ENCODE measurements at regions not wholly inside any gene's neighbourhood (a gene's known extent, or its start where the extent isn't known, plus 50 kb on each side); places are given as distances from the start of the nearest gene placed in this dataset.

DNA sequence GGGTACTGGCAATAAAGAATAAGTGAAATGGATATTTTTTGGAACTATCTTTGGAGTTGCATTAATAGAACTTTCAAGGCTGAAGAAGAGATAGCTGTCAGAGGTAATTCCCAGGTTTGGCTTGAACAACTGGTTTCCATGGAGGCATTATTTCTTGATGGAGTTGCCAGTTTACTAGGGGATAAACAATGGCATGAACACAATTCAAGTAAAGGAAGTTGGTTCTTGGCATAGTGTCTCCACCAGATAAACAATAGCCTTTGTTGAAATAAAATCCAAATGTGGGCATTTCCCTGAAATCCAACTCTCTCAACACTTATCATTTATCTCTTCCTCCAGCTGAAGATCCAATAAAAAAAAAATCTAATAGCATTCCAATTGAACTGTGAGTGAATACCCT, 454.9 kb downstream of the C6orf118 start:
- ATAC-seq (no peak), DNase-seq (ENCODE audit: low spot score) (no peak)

DNA sequence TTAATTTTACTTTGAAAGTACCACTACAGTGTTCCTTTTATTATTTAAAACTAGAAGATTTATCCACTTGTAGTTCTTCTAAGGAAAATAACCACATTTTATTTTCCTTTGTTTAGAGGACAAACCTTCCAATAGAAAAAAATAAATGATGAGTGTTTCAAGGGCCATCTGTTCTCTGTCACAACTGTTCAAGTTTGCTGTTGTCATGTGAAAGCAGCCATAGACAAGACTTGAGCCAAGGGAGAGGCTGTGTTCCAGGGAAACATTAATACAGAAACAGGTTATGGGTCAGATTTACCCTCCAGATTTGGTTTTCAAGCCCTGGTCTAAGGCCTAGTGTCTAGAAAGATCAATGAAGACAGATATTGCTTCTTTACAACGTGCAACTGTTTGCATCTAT, 463.6 kb downstream of the C6orf118 start:
- ATAC-seq, result no peak
- no peak for DNase-seq (ENCODE audit: low spot score)

DNA sequence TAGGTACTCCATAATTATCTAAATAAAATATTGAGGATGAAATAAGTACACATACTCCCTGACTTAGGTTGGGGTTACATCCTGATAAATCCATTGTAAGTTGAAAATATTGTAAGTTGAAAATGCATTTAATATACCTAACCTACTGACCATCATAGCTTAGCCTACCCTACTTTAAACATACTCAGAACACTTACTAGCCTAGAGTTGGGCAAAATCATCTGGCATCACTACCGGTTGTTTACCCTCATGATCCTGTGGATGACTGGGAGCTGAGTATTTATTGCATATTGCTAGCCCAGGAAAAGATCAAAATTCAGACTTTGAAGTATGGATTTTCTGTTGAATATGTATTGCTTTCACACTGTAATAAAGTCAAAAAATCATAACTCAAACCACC, 467.3 kb downstream of the C6orf118 start:
- ATAC-seq, result no peak
- DNase-seq (ENCODE audit: low spot score), result no peak

DNA sequence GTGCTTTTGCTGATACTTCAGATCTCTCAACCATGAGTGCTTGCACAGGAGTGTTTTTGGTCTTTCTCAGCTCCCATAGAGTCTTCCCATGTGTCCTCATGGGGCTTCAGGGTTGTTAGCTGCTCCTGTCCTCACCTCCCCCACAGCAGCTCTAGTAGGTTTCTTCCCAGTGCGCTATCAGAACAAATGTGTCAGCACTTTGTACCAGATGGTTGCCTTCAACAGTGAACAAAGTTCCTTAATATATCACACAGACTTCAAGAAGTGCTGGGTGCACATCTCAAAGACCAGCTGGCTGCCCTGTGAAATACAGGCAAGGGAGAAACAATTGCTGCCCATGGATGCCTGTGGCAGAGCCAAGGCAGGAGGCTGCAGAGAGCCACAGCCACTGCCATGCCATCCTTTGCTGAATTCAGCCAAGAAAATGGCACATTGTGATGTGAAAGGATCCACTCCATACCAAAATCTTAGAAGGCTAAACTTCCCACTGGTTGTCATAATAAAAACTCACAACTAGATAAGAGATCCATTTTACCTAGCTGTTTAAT, 471.3 kb downstream of the C6orf118 start:
- no peak for DNase-seq (ENCODE audit: low spot score)
- ATAC-seq, result no peak

DNA sequence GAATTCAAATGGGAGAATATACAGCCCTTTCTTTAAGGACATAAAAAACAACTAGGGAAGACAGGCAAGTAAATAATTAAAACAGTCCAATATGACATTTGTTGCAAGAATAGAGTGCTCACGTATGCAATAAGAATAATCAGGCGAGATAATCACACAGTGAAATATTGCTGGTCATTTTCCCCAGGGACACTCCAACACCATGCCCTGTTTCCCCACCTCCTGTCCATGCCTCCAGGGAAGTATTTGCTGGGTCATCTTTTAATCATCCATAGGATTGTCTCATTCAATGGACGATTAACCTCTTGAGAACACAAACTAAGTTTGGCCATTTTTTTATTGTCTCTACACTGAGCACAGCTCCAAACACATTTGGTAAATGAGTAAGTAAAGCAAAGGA, 472.9 kb downstream of the C6orf118 start:
- DNase-seq (ENCODE audit: low spot score) (no peak), ATAC-seq (no peak)

DNA sequence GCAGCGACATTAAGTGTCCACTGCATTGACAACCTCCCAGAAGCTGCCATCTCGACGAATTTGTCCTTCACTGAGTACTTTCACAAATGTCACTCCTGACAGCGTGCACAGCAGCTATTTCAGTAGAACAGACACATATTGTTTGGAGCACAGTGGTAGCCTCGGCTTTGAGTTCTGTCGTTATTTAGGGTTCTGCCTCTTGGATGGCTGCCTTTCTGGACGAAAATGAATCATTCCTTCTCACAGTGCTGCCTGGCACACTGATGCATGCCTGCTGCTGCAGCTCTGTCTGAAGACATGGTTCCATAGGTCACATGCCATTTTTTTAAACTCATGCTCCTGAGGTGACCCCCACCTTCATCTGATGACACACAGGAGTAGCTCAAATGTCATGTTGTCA, 477.0 kb downstream of the C6orf118 start:
- no peak for ATAC-seq
- DNase-seq (ENCODE audit: low spot score), result no peak

DNA sequence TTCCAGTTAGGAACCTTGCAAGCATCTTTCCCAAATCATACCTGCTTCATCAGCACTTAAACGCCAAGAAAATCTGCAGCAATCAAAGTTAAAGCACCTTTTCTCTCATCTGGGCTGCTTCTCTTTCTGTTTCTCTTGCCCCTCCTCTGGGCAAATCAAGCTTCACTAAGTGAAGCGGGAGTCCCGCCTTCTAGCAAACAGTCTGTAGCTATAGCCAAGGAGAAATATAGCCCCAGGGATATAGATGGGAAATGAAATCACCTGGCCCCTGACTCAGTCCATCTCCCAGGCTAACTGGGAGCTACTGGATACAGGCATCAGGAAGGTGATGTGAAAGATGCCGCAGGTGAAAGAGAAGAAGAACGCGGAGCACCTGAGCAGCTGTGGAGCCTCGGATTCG, 481.9 kb downstream of the C6orf118 start:
- no peak for DNase-seq (ENCODE audit: low spot score)
- ATAC-seq, result no peak

DNA sequence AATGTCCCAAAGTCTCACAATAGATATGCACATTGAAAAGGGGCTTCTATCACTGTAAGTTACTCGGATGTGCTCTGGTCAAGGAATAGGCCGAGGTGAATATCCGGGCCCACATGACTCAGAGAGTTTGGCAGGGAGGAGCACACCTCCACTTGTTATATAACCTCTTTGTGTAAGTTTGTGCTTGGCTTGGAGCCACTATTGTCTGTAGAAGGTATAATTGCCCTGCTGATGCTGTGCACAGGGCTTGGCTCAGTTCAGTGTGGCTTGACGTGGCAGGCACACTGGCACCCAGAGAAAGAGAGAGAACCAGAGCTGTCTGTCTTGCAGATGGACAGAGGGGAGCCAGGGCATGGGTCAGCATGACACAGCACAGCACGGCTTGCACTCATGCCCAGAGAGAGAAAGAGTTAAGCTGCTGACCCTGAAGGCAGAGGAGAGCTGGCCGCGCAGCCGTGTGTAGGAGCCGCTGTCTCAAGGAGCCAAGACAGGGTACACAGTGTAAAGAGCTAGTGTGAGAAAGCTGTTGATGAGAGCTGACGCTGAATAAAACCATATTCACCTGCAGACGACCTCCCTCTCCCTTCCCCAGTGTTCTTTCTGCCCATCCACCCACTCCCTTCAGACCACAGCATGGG, 482.5 kb downstream of the C6orf118 start:
- ATAC-seq (no peak), DNase-seq (ENCODE audit: low spot score) (no peak)

DNA sequence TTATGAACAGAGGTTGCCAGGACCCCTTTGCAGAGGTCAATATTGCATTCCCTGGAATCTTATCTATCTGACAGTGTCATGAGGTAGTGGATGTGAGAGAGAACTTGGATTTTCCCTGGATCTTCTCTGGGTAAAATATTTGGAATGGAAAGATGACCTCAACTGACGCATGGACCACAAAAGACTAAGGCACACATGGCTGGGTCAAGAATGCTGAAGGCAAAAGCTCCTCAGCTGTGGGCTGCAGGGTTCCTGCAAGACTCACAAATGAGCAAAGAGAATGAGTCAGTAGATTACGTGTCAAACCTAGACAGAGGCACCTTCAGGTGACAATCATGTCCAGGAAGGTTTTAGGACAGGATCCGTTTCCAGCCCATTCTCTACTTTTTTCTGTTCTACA, 484.0 kb downstream of the C6orf118 start:
- ATAC-seq, result no peak
- DNase-seq (ENCODE audit: low spot score), result no peak

DNA sequence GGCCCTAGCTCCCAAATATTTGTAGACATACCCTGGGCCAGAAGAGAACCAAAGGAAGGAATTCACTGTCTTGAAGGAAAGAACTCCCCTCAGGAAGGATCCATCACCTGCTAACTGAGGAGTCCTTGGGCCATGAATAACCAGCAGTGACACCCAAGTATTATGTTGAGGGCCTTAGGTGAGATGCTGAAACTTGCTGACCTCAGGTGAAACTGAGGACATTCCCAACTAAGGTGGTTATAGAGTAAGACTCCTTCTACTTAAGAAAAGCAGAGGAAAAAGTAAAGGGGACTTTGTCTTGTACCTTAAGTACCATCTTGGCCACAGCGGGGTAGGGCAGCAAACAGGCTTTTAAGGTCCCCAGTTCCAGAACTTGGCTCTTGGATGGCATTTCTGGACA, 491.7 kb downstream of the C6orf118 start:
- no peak for DNase-seq (ENCODE audit: low spot score)
- ATAC-seq, result no peak

DNA sequence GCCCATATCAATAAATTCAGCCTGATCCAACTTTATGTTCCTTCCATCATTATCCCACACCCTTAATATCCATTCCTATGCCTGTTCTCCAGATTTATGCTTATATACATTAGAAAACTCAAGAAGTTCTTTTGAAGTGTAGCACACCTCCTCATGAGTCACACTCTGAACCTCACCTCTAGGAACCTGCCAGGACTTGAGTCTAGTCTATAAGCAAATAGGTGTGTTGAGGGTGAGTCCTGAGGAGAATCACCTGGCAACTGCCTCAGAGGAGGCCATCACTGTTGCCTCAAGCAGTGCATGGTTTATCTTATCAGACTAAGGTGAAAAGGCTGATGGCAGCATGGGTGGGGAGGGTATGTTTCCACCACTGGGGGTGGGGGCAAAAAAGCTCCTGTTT, 496.7 kb downstream of the C6orf118 start:
- ATAC-seq (no peak), DNase-seq (ENCODE audit: low spot score) (no peak)

DNA sequence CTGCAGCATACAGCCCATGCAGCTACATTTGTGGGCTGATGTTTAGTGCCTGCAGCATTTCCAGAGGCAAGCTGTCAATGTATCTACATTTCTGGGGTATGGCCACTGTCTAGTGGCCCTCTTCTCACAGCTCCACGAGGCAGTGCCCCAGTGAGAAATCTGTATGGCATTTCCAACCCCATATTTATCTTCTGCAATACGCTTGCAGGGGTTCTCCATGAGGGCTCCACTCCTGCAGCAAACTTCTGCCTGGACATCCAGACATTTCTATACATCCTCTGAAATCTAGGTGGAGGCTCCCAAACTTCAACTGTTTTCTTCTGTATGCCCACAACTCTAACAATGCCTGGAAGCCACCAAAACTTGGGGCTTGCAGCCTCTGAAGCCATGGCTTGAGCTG, 502.3 kb downstream of the C6orf118 start:
- ATAC-seq (no peak), DNase-seq (ENCODE audit: low spot score) (no peak)

DNA sequence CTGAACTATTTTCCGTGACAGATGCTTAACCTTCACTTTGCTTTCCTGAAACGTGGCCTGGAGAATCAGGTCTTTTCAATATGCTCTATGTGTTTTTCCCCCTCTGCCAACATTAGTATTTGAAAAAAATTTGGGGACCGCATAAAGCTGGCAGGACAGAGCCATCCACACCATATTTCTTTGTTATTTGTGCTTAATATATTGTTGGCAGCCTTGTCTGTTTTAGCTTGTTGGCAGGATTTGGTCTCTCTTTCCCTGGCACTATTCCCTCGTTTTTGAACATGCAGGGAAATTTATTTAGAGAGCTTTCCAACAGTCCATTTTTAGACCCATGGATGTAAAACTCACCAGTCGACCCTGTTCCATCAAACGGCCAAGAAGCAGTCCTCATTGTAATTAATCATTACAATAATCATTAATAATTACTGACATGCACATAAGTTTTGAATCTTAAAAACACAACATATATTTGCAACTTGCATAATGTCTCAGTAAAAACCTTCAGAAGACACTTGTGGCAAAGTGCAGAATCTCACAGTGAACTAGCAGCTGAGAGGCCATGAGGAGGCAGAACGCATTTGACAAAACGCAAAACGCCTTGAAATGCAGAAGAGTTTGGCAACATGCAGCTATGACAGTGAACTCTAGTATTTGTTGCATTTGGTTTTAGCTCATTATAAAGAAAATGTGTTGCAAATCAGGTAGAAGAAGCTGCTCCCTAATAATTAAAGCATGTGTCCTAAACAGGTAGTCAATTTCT, 514.2 kb downstream of the C6orf118 start:
- no peak for DNase-seq (ENCODE audit: low spot score)
- ATAC-seq, result no peak

DNA sequence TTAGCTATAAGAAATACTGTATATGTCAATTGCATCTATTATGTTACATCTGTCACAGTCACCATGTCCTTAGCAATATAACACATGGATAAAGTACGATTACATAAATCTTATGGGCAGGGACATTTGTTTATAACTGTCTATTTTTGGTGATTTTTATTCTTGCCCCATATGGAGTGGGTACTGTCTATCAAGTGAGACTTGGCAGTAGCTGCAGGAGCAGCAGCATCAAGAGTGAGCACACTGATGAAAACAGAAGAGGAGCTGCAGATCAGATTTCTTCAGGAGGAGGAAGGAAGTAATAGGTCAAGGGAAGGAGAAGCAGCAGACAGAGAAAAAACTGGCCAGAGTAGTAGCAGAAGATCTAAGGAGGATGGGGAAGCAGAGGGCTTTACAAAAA, 516.7 kb downstream of the C6orf118 start:
- ATAC-seq, result no peak
- no peak for DNase-seq (ENCODE audit: low spot score)

DNA sequence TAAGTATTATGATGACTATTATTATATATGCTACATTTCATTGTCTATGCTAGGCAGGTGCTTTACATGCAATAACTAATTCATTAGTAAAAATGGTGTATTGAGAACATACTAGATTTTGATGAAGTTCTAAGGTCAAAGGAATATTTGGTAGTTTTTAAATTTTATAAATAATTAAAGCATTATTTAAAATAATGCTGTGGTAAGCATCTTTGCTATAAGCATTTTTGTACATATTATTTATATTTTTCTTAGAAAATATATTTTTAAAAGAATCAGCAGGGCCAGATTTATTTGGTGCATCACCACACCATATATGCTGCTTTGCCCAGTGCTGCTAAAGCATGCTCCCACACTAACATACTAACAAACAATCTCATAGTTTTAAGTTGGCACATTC, 517.9 kb downstream of the C6orf118 start:
- ATAC-seq (no peak), DNase-seq (ENCODE audit: low spot score) (no peak)

DNA sequence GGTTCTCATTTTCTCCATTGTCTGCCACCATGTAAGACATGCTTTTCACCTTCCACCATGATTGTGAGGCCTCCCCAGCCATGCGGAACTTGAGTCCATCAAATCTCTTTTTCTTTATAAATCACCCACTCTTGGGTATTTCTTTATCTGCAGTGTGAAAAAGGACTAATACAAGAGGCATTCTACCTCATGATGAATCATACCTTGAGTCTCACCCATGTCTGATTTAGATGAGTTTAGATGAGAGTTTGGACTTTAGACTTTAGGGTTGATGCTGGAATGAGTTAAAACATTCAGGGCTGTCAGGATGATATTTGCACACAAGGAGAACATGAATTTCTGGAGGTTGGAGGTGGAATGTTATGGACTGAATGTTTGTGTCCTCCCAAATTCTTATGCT, 545.6 kb downstream of the C6orf118 start:
- no peak for ATAC-seq

DNA sequence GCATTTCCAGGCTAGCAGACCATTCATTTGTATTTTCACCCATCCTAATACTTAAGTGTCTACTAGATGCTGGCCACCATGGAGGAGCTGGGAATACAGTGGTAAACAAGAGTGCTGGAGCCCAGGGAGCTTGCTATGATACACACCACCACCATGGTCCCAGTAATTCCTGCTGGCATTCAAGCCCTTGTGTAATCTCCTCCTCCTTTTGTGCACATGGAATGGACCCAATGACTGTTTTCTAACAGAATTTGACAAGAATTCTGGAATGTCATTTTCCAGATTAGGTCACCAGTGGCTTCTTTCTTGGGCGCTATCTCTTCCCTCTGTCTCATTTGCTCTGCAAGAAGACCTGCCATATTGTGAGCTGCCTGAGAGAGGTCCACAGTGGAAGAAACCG, 552.0 kb downstream of the C6orf118 start:
- DNase-seq (ENCODE audit: low spot score), result no peak
- no peak for ATAC-seq

More for the DNA sequence above, 545.6 kb downstream of the C6orf118 start:
- no peak for DNase-seq (ENCODE audit: low spot score)

DNA sequence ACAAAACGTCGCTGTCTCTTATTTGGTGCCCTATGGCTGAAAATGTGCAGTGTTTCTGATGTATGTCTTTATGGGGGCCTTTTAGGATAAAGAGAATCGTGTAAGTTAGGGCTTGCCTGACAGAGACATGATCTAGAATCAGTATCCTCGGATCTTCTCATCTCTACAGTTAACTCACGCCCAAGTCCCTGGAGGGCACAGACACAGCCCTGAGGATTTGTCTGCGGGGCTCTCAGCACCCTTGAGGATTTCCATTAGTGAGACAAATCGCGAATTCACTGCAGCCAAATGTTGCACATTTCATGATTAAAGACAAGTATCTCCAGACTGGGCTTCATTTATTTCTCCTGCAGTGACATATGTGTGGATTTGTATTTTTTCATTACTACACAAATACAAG, 552.7 kb downstream of the C6orf118 start:
- DNase-seq (ENCODE audit: low spot score) (no peak), ATAC-seq (no peak)

DNA sequence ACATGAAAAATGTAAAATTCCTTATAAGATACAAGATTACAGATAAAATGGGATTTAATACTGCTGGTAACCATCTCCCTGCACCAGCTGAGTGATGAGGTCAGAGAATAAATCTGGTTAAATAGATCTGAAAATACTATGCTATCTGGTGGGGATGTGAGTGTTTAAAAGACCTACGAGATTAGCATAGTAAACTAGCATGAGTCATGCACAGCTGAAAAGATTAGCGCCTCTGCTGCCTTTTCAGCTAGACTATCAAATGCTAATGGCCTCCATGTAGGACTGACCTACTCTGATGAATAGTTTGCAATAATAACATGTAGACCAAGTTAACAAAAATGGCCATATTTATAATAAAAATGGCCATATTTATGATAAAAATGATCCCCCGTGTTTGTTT, 553.3 kb downstream of the C6orf118 start:
- DNase-seq (ENCODE audit: low spot score) (no peak), ATAC-seq (no peak)

DNA sequence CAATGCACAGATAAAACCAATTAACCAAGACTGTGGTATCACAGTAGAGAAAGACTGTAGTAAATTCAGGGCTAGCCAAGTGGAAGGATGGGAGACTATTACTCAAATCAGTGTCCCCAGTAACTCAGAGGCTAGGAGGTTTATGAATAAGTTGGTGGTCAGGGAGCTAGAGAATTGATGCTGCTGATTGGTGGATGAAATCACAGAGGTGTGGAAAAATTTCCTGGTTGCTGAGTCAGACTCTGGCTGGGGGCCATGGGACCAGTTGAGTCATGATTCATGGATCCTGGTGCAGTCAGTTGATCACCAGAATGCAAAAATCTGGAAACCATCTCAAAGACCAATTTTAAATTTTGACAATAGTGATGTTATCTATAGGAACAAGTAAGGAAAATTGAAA, 555.9 kb downstream of the C6orf118 start:
- no peak for DNase-seq (ENCODE audit: low spot score)
- ATAC-seq, result no peak

DNA sequence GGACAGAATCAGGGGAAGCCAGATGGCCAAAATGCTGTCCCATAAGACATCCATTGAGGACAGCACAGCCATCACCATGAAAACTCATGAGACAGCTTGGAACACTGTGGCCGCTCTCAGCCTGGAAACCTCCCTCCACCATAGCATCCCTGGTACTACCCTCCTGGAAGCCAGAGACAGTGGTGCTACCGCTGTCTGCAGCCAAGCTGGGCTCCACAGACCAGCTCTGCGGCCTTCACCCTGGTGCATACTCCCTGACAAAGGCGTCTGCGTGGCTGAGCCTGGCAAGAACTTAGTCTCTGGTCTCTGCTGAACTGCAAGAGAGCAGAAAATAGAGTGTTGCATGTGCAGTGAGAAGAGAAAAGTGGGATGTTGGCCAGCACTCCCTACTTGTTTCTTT, 558.0 kb downstream of the C6orf118 start:
- DNase-seq (ENCODE audit: low spot score), result no peak
- ATAC-seq, result no peak

DNA sequence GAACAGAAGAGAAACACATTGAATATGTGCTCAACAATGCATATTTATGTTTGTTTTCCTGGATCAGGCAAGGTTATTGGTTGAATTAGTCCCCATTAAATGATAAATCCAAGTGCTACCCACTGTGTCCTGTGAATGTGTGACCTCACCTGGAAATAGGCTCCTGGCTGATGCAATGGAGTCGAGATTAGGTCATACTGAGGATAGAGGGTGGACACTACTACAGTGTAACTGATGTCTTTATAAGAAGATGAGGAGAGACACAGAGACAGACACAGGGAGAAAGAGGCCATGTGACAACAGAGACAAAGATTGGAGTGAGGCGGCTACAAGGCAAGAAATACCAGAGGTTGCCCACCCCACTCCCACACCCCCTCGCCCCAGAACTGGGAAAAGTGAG, 559.3 kb downstream of the C6orf118 start:
- no peak for DNase-seq (ENCODE audit: low spot score)
- no peak for ATAC-seq

Data from left lobe of liver (tissue), 2 donors.